HG02852 (cell line): ENCODE measurements at regions not wholly inside any gene's neighbourhood (a gene's known extent, or its start where the extent isn't known, plus 50 kb on each side); places are given as distances from the start of the nearest gene placed in this dataset.
"Not testable (repeated sequence)": the region's sequence is repeated elsewhere in the genome, so short reads cannot be mapped to it uniquely, and the experiment has no call there.

ENCODE experiments used
- ATAC-seq: cut with Tn5 transposase; IDR thresholded peaks from one replicate; pipeline ENCODE4 v1.9.1; 2021; ENCODE audit warnings: mild to moderate bottlenecking, moderate library complexity; ENCODE audit not compliant: unreplicated experiment

GRCh38 chr5:66348387-66349125 is 204.5 kb downstream of the SREK1 start:
- ATAC-seq: no peak

GRCh38 chr5:66351813-66352212 is 207.7 kb downstream of the SREK1 start:
- no peak for ATAC-seq

GRCh38 chr5:66353186-66353585 is 209.1 kb downstream of the SREK1 start:
- no peak for ATAC-seq

- ATAC-seq: no peak
These were observed 210.3 kb downstream of the SREK1 start for GRCh38 chr5:66354422-66354821.

GRCh38 chr5:66356011-66356565 is 212.0 kb downstream of the SREK1 start:
- no peak for ATAC-seq

GRCh38 chr5:66358741-66359140 is 214.6 kb downstream of the SREK1 start:
- no peak for ATAC-seq

DNA sequence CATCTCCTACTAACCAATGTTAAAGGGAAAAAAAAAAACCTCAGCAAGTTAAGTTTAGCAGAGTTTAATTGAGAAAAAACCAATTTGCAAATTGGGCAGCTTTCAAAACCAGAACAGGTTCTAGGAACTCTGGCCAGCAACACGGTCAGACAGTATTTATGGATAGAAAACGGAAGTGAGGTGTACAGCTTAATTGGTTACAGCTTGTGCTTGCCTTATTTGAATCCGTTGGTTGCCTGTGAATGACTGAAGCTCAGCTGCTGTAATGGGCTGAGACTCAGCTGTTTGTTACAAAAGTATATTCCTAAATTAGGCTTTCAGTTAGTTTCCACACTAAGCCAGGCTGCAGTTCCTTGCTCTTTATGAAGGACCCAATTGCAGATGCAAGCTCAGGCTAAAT is 217.0 kb downstream of the SREK1 start:
- ATAC-seq: no peak

DNA sequence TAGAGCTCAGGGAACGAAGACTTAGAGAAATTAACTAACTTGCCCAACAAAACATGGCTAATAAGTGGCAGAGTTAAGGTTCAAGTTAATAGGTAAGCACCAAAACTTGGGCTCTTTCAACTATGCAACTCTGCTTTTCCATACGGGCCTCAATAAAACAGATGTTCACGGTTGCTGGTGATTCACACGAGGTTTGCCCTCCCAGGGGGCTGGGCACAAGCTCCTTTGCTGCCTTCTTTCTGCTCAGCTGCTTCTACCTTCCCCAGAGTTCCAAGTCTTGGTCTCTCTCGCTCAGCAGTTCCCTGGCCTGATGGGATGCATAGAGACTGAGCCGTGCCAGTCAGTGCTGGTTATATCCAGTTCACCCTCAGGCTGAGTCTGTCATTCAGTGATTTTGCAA is 217.9 kb downstream of the SREK1 start:
- ATAC-seq: no peak

DNA sequence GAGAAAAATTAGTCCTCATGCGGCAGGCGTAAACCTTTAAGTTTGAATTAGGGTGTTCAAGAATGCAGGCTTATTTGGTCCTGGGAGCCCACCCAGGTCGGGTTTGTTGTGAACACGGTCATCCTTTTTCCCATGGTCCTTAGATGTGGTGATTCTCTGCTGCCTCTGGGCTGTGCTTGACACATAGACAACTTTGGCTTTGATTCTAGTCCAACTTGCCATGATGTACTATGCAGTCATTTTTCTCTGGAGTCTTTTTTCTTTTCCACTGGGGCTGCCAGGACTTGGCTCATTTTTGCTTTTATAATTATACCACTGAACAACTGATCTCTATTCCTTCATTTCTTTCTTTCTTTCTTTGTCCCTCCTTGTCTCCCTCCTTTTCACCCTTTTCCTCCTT is 218.6 kb downstream of the SREK1 start:
- ATAC-seq: no peak

DNA sequence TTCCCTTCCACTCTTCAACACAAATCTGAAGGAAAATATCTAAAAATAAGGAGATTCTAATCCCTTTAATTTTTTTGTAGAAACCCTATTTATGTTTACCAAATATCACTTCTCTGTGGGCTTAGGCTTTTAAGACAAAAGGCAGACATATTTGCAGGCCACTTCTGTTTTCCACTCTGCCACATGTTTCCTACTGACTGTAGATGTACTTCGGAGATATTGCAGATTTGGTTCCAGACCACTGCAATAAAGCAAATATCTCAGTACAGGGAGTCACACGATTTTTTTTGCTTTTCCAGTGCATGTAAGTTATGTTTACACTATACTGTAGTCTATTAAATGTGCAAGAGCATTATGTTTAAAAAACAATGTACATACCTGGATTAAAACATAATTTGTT is 219.0 kb downstream of the SREK1 start:
- no peak for ATAC-seq

GRCh38 chr5:66364186-66364585 is 220.1 kb downstream of the SREK1 start:
- no peak for ATAC-seq

- ATAC-seq: no peak
These were observed 221.9 kb downstream of the SREK1 start for GRCh38 chr5:66365981-66366380.

GRCh38 chr5:66367814-66368541 is 223.9 kb downstream of the SREK1 start:
- no peak for ATAC-seq

DNA sequence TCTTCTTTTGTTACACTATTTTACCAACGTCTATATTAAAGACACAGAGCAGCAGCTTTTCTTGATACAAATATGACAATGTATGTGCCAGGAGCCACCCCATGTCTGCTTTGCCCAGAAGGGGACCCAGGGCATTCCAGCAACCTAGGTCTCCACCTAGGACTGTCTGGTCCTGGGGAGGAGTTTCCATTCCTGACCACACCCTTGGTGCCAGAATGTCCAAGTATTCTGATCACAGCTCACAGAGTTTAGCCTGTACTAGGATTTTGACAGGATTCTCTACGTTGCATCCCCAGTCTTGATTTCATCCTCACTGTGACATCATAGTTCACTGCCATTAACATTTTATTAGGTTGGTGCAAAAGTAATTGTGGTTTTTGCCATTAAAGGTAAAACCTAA is 224.7 kb downstream of the SREK1 start:
- ATAC-seq: no peak

GRCh38 chr5:66377747-66378146 is 218.4 kb upstream of the MAST4 start:
- no peak for ATAC-seq

DNA sequence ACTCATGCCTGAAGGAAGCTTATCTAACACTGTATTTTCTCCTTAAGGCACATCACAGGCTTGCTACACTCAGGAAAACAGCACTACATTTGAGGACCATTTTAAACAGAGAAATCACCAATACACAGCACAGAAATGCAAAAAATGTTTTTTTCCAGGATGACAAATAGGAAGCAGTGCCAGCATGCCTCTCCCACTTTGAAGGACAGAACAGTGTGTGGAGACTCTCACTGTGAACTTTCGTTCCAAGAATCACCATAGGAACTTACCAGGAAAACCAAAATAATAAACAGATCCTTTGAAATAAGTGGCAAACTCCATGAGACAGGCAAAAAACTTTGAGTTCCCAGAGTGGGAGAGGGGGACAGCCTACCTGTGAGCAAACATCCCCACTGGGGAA is 217.8 kb upstream of the MAST4 start:
- ATAC-seq: no peak

DNA sequence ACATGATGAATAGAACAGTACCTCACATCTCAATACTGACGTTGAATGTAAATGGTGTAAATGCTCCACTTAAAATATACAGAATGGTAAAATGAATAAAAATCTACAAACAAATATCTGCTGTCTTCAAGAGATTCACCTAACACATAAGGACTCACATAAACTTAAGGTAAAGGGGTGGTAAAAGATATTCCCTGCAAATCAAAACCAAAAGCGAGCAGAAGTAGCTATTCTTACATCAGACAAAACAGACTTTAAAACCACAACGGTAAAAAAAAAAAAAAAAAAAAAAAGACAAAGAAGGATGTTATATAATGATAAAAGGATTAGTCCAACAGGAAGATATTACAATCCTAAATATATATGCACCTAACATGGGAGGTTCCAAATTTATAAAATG is 214.0 kb upstream of the MAST4 start:
- ATAC-seq: no peak

- ATAC-seq: not testable (repeated sequence)
These were observed 191.0 kb upstream of the MAST4 start for GRCh38 chr5:66405145-66405544.

GRCh38 chr5:66406761-66407336 is 189.3 kb upstream of the MAST4 start:
- ATAC-seq: no peak

DNA sequence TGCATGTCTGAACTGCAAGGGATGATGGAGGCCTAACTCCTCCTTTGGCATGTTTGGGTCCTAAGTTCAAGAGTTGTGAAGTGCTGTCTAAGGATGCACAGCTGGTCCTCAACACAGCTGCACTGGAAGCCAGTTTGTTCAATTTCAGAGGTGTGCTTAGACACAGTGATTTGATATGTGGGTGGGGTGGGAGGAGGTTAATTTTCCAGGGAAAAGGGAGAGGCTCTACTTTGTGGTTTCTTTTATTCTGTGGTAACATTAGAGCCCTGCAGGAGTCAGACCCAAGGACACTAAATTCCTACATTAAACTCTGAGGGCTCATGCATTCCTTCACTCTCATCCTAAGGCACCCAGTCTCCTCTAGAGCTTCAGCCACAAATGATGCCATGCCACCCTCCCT is 188.4 kb upstream of the MAST4 start:
- no peak for ATAC-seq

DNA sequence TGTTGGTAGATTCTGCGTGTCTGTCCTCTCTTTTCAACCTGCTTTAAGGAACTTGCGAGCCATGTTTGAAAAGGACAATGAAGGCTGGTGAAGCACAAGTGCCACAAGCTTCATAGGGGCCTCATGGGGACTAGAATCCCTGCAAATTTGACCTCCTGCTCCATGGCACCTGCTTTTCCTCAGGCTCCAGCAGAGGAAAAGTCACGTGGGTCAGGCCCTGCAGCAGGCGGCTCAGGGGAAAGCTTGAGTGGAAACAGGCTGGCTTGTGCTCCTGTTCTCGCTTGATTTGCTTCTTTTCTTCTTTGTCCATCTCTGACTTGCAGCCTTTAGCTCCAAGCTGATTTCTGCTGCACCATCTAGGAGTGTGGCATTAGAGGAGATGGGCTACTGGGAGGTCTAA is 187.6 kb upstream of the MAST4 start:
- no peak for ATAC-seq

DNA sequence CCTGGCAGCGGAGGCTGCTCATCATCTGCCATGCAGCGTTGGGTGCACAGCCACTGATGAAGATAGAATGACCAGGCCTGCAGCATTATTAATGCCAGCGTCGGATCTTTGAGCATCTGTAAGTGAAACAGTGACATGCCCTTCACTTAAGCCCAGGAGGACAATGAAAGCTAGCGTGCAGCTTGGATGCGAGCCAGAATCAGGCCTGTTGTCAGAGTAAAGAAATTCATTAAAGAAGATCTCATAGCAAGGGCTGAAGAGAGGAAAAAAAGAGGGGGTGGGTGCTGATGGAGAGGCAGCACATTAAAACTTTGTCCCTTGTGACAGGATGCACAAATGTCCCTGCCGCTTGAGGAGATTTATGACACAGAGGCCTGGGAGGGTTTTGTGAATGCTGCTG is 186.1 kb upstream of the MAST4 start:
- no peak for ATAC-seq
